ENCODE measurements at regions not wholly inside any gene's neighbourhood (a gene's known extent, or its start where the extent isn't known, plus 50 kb on each side); places are given as distances from the start of the nearest gene placed in this dataset.

DNA sequence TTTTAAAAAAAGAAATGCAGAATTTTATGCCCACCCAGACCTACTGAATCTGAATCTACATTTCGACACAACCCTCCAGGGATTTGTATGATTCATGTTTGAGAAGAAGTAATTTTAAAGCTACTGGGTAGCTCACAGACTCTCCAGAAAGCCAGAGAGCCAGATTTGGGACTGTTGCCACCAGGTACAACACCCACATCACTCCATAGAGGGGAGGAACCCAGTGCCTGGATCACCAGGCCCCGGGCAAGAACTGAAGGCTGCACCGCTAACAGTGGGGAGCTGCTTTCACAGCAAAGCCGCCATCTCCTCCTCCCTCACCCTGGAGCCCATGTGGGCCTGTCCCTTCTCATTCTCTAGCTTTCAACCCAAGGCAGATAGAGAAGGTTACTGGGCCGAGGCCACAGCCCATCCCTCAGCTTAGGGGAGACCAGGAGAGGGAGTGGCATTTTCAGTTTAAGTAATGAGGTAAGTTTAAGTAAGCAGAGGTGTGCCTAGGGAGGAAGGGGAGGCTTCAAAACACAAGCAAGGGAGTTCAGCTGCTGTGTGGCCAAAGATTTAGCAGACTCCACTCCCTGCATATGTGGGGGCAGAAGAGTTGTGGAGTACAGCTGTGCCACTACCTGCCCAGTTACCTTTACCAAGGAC, 109.8 kb downstream of the IL12A start:
- TF ChIP-seq CTCF (IDR thresholded peaks at IDR 0.05; ENCODE audit: control extremely low read depth in 1 of 3, insufficient read depth in 1 of 3, low read depth in 1 of 3, low read length in 3 of 3): no peak
- TF ChIP-seq POLR2AphosphoS5 (IDR thresholded peaks at IDR 0.05; ENCODE audit: low read depth, low read length): no peak
- no peak for TF ChIP-seq ZNF274 (IDR thresholded peaks at IDR 0.05; ENCODE audit: borderline replicate concordance, extremely low read depth, low read length)

All from H1 (cell line).